ENCODE measurements at regions not wholly inside any gene's neighbourhood (a gene's known extent, or its start where the extent isn't known, plus 50 kb on each side); places are given as distances from the start of the nearest gene placed in this dataset.

- Mint-ChIP-seq H3K9me3 (peaks cover under 1% of the 10 kb centered on the region; the same call in 1 of the 2 replicates), H3K27ac (no peak overlapping the region), H3K4me3 (no peak overlapping the region), H3K27me3 (ENCODE audit: low read depth) (no peaks in the 10 kb centered on the region), H3K4me1 (peaks cover 19% of the 10 kb centered on the region), H3K36me3 (no peaks in the 10 kb centered on the region)
- DNase-seq (ENCODE audit: low spot score) (no peak), ATAC-seq (peak; percentile 45)
- TF ChIP-seq, protein P1, sequence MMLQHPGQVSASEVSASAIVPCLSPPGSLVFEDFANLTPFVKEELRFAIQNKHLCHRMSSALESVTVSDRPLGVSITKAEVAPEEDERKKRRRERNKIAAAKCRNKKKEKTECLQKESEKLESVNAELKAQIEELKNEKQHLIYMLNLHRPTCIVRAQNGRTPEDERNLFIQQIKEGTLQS (CRISPR knock-in tag; conservative IDR thresholded peaks at IDR 0.05) = no peak
- TF ChIP-seq TP53 (CRISPR knock-in tag; IDR thresholded peaks at IDR 0.05) (no peak), ZNF671 (CRISPR knock-in tag; IDR thresholded peaks at IDR 0.05) (no peak), ZBTB21 (CRISPR knock-in tag; IDR thresholded peaks at IDR 0.05; ENCODE audit: borderline replicate concordance) (no peak), GTF2I (CRISPR knock-in tag; conservative IDR thresholded peaks at IDR 0.05) (no peak), PRDM15 (CRISPR knock-in tag; IDR thresholded peaks at IDR 0.05) (no peak), NFE2L1 (CRISPR knock-in tag; IDR thresholded peaks at IDR 0.05) (no peak), CBFB (CRISPR knock-in tag; IDR thresholded peaks at IDR 0.05; ENCODE audit: low read depth) (no peak), TEAD4 (CRISPR knock-in tag; IDR thresholded peaks at IDR 0.05) (no peak), SOX15 (CRISPR knock-in tag; IDR thresholded peaks at IDR 0.05) (no peak), ZNF317 (CRISPR knock-in tag; IDR thresholded peaks at IDR 0.05; ENCODE audit: borderline replicate concordance, low read depth) (no peak), PRRX2 (CRISPR knock-in tag; IDR thresholded peaks at IDR 0.05) (no peak), ELF4 (CRISPR knock-in tag; IDR thresholded peaks at IDR 0.05; ENCODE audit: low read depth) (no peak), MYBL2 (CRISPR knock-in tag; IDR thresholded peaks at IDR 0.05) (no peak)
- TF ChIP-seq, protein P2, sequence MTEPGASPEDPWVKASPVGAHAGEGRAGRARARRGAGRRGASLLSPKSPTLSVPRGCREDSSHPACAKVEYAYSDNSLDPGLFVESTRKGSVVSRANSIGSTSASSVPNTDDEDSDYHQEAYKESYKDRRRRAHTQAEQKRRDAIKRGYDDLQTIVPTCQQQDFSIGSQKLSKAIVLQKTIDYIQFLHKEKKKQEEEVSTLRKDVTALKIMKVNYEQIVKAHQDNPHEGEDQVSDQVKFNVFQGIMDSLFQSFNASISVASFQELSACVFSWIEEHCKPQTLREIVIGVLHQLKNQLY (CRISPR knock-in tag; IDR thresholded peaks at IDR 0.05) = no peak
- POLR2A ChIA-PET = interaction anchor here (0.6 kb wide), 1 partner anchor 154 kb away, joined by 4 read pairs; no protein-coding TSS in a partner anchor
- CTCF ChIA-PET = interaction anchor here (0.6 to 3.5 kb wide), 22 partner anchors 8 to 307 kb away, joined by 3 to 32 read pairs (median 4); no protein-coding TSS in a partner anchor
Measured at GRCh38 chr18:76687304-76687962, 134.9 kb upstream of the ZNF236 start.

GRCh38 chr18:76686737-76687231, 135.6 kb upstream of the ZNF236 start:
- Mint-ChIP-seq H3K36me3 (no peaks in the 10 kb centered on the region), H3K4me3 (peak overlapping the region; percentile 26; the same call in 1 of the 2 replicates), H3K27me3 (ENCODE audit: low read depth) (no peaks in the 10 kb centered on the region), H3K9me3 (no peaks in the 10 kb centered on the region), H3K27ac (peak overlapping the region; percentile 93), H3K4me1 (peaks cover 19% of the 10 kb centered on the region)
- ChIA-PET CTCF (interaction anchor here (0.6 to 3.5 kb wide), 20 partner anchors 9 to 306 kb away, joined by 3 to 32 read pairs (median 4); no protein-coding TSS in a partner anchor), POLR2A (interaction anchor here (0.6 kb wide), 1 partner anchor 153 kb away, joined by 4 read pairs; no protein-coding TSS in a partner anchor)
- peak; percentile 63 for DNase-seq (ENCODE audit: low spot score)
- TF ChIP-seq ZNF317 (CRISPR knock-in tag; IDR thresholded peaks at IDR 0.05; ENCODE audit: borderline replicate concordance, low read depth) (no peak), ZNF121 (CRISPR knock-in tag; IDR thresholded peaks at IDR 0.05) (no peak), NR1H2 (CRISPR knock-in tag; IDR thresholded peaks at IDR 0.05) (no peak), IRF2 (CRISPR knock-in tag; IDR thresholded peaks at IDR 0.05; ENCODE audit: borderline replicate concordance, low read depth) (no peak), EMX1 (CRISPR knock-in tag; IDR thresholded peaks at IDR 0.05) (no peak), IRF1 (CRISPR knock-in tag; IDR thresholded peaks at IDR 0.05) (no peak), RELA (CRISPR knock-in tag; IDR thresholded peaks at IDR 0.05; ENCODE audit: borderline replicate concordance) (no peak), FOXK1 (CRISPR knock-in tag; IDR thresholded peaks at IDR 0.05) (no peak), FOXP1 (CRISPR knock-in tag; IDR thresholded peaks at IDR 0.05; ENCODE audit: borderline replicate concordance) (no peak), CBFB (CRISPR knock-in tag; IDR thresholded peaks at IDR 0.05; ENCODE audit: low read depth) (no peak), NR2C2 (CRISPR knock-in tag; IDR thresholded peaks at IDR 0.05) (no peak), KAT7 (CRISPR knock-in tag; IDR thresholded peaks at IDR 0.05; ENCODE audit: borderline replicate concordance) (no peak), OVOL2 (CRISPR knock-in tag; IDR thresholded peaks at IDR 0.05; ENCODE audit: borderline replicate concordance) (no peak), ZNF219 (CRISPR knock-in tag; IDR thresholded peaks at IDR 0.05; ENCODE audit: borderline replicate concordance) (no peak), ZNF138 (CRISPR knock-in tag; conservative IDR thresholded peaks at IDR 0.05) (no peak), ZNF416 (CRISPR knock-in tag; IDR thresholded peaks at IDR 0.05) (no peak)
- TF ChIP-seq, protein P3, sequence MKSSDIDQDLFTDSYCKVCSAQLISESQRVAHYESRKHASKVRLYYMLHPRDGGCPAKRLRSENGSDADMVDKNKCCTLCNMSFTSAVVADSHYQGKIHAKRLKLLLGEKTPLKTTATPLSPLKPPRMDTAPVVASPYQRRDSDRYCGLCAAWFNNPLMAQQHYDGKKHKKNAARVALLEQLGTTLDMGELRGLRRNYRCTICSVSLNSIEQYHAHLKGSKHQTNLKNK (CRISPR knock-in tag; IDR thresholded peaks at IDR 0.05) = no peak
- peak; percentile 88 for ATAC-seq
